ENCODE measurements at regions not wholly inside any gene's neighbourhood (a gene's known extent, or its start where the extent isn't known, plus 50 kb on each side); places are given as distances from the start of the nearest gene placed in this dataset.

DNA sequence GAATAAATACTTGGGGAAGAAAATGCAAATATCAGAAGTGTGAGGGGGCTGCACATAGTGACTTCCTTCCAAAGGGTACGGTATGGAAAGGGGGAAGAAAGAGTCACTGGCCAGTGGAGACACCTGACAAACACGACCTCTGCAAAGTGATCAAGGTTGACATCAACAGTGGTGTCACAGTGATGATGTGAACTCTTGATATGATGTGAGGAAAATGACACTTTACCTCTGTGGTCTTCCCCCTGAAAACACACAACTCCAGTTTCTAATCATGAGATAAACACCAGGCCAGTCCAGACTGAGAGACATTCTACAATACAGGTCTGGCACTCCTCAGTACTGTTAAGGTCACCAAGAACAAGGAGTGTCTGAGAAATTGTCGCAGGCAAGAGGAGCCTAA is 169.7 kb downstream of the BUB3 start:
- CTCF ChIA-PET (ENCODE audit: partially characterized antibody) = interaction anchor here (0.6 to 1.1 kb wide), 2 partner anchors 86 to 149 kb away, joined by 3 read pairs; no protein-coding TSS in a partner anchor

More for the DNA sequence above, 169.7 kb downstream of the BUB3 start:
- Histone ChIP-seq H3K4me2 (ENCODE audit: insufficient read depth in 1 of 2, low read depth in 2 of 2, low read length in 2 of 2) (no peak overlapping the region), H2BK5ac (ENCODE audit: low read depth, low read length) (no peak overlapping the region), H3K79me1 (ENCODE audit: low read depth, low read length) (no peaks in the 10 kb centered on the region), H3K4ac (replicated peaks; ENCODE audit: insufficient read length, low read depth, low read length) (no peak overlapping the region), H4K8ac (ENCODE audit: extremely low read depth, insufficient read depth, low read length) (no peak overlapping the region), H3K27ac (ENCODE audit: low read depth, low read length) (no peak overlapping the region), H3K9me3 (ENCODE audit: insufficient read depth in 2 of 2, low read depth in 1 of 2, low read length in 1 of 2) (no peaks in the 10 kb centered on the region; a peak in 2 of 4 replicates), H3K9ac (replicated peaks in 1 of 4; ENCODE audit: extremely low read depth in 1 of 4, low read depth in 3 of 4, low read length in 3 of 4) (no peak overlapping the region), H3K23ac (ENCODE audit: insufficient read length) (no peak overlapping the region), H2AK5ac (ENCODE audit: low read depth, low read length) (no peak overlapping the region), H4K20me1 (replicated peaks in 1 of 2; ENCODE audit: control insufficient read depth in 1 of 2, insufficient read depth in 2 of 2, low read length in 2 of 2) (no peaks in the 10 kb centered on the region), H2BK120ac (replicated peaks; ENCODE audit: low read depth, low read length) (no peak overlapping the region), H2BK12ac (ENCODE audit: low read depth, low read length) (no peak overlapping the region), H3K79me2 (ENCODE audit: control insufficient read depth in 1 of 2, insufficient read depth in 2 of 2, low read length in 2 of 2) (no peaks in the 10 kb centered on the region), H4K5ac (ENCODE audit: insufficient read length, low read depth, low read length) (no peak overlapping the region), H2BK15ac (ENCODE audit: low read length) (no peak overlapping the region), H3K4me1 (replicated peaks in 1 of 4; ENCODE audit: control insufficient read depth in 3 of 4, insufficient read depth in 4 of 4, low read length in 3 of 4) (no peaks in the 10 kb centered on the region), H4K91ac (replicated peaks; ENCODE audit: insufficient read length, low read length) (no peak overlapping the region), H3K27me3 (replicated peaks in 1 of 4; ENCODE audit: control insufficient read depth in 3 of 4, extremely low read depth in 1 of 4, insufficient read depth in 3 of 4, low read length in 3 of 4) (no peaks in the 10 kb centered on the region), H3K56ac (replicated peaks; ENCODE audit: insufficient read length, low read depth, low read length) (no peak overlapping the region), H3K36me3 (ENCODE audit: control insufficient read depth in 2 of 4, insufficient read depth in 4 of 4, low read length in 3 of 4) (no peaks in the 10 kb centered on the region), H2AFZ (ENCODE audit: low read length) (no peak overlapping the region), H3K14ac (ENCODE audit: insufficient read length) (no peak overlapping the region), H3K18ac (ENCODE audit: extremely low read depth, low read length) (no peak overlapping the region), H2BK20ac (ENCODE audit: low read length) (no peak overlapping the region), H3K4me3 (ENCODE audit: extremely low read depth in 1 of 4, insufficient read depth in 2 of 4, low read depth in 3 of 4, low read length in 4 of 4) (no peak overlapping the region), H3K23me2 (ENCODE audit: low read depth, low read length) (no peaks in the 10 kb centered on the region)
- TF ChIP-seq, protein P1, sequence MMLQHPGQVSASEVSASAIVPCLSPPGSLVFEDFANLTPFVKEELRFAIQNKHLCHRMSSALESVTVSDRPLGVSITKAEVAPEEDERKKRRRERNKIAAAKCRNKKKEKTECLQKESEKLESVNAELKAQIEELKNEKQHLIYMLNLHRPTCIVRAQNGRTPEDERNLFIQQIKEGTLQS (IDR thresholded peaks at IDR 0.05; ENCODE audit: insufficient read depth, low read depth, low read length) = no peak
- TF ChIP-seq CHD1 (IDR thresholded peaks at IDR 0.05; ENCODE audit: low read depth, low read length) (no peak), CEBPB (IDR thresholded peaks at IDR 0.05; ENCODE audit: low read depth, low read length) (no peak), SRF (IDR thresholded peaks at IDR 0.05; ENCODE audit: low read depth, low read length) (no peak), RFX5 (IDR thresholded peaks at IDR 0.05; ENCODE audit: borderline replicate concordance, low read depth, low read length) (no peak), EZH2 (IDR thresholded peaks at IDR 0.05; ENCODE audit: low read depth, low read length, severe bottlenecking) (no peak), EP300 (IDR thresholded peaks at IDR 0.05; ENCODE audit: borderline replicate concordance in 1 of 2, low read depth in 2 of 2, low read length in 2 of 2) (no peak), EGR1 (IDR thresholded peaks at IDR 0.05; ENCODE audit: borderline replicate concordance, low read depth, low read length) (no peak), BRCA1 (IDR thresholded peaks at IDR 0.05; ENCODE audit: low read depth, low read length) (no peak), TEAD4 (IDR thresholded peaks at IDR 0.05; ENCODE audit: low read depth, low read length) (no peak), RAD21 (IDR thresholded peaks at IDR 0.05 in 1 of 2, conservative IDR thresholded peaks at IDR 0.05 in 1 of 2; ENCODE audit: low read depth in 2 of 2, low read length in 2 of 2) (no peak), RBBP5 (IDR thresholded peaks at IDR 0.05; ENCODE audit: borderline replicate concordance, low read depth, low read length) (no peak), PHF8 (conservative IDR thresholded peaks at IDR 0.05; ENCODE audit: low read depth, low read length) (no peak), NRF1 (IDR thresholded peaks at IDR 0.05; ENCODE audit: low read depth, low read length) (no peak)
- WGBS, 2 experiments (ENCODE audit: extremely low coverage in 1 of 2, insufficient coverage in 1 of 2, insufficient read length in 1 of 2, insufficient replicate concordance in 2 of 2, low coverage in 1 of 2, low lambda C conversion rate in 2 of 2, missing lambda C conversion rate in 1 of 2) = 86% methylated on average over 3 of the region's 3 CpGs; no CpG with 5 or more reads in 1 of the 2 experiments
- FAIRE-seq (no peak), DNase-seq (ENCODE audit: low read depth in 1 of 2, low spot score in 2 of 2) (peak in 1 of 2 experiments; percentile 3)
- POLR2A ChIA-PET (ENCODE audit: partially characterized antibody) = no interaction called here

Measured in H1 (cell line).